Suppressor macrophage treated with lipopolysaccharide for 4 hours (primary cell): ENCODE measurements at regions not wholly inside any gene's neighbourhood (a gene's known extent, or its start where the extent isn't known, plus 50 kb on each side); places are given as distances from the start of the nearest gene placed in this dataset.
"Not testable (repeated sequence)": the region's sequence is repeated elsewhere in the genome, so short reads cannot be mapped to it uniquely, and the experiment has no call there.

Experiments
- DNase-seq: peaks from one replicate; pipeline ENCODE4 v3.0.0-alpha.2; 2020

GRCh38 chr9:81741103-81741502, 51.8 kb upstream of the TLE1 start:
- DNase-seq = no peak

- DNase-seq = no peak
Measured at GRCh38 chr9:81748091-81748490, 58.7 kb upstream of the TLE1 start.

GRCh38 chr9:81753436-81753835, 64.1 kb upstream of the TLE1 start:
- no peak for DNase-seq

- DNase-seq = no peak
Measured at GRCh38 chr9:81754245-81754644, 64.9 kb upstream of the TLE1 start.

GRCh38 chr9:81755721-81756120, 66.4 kb upstream of the TLE1 start:
- no peak for DNase-seq

- DNase-seq = no peak
Measured at GRCh38 chr9:81756561-81756960, 67.2 kb upstream of the TLE1 start.

- no peak for DNase-seq
Measured at GRCh38 chr9:81758123-81758797, 68.9 kb upstream of the TLE1 start.

GRCh38 chr9:81759680-81760215, 70.4 kb upstream of the TLE1 start:
- DNase-seq = peak; percentile 33

- DNase-seq = no peak
Measured at GRCh38 chr9:81767921-81768320, 78.6 kb upstream of the TLE1 start.

- DNase-seq = peak; percentile 13
Measured at GRCh38 chr9:81771571-81771970, 82.2 kb upstream of the TLE1 start.

GRCh38 chr9:81772144-81772543, 82.8 kb upstream of the TLE1 start:
- no peak for DNase-seq

- DNase-seq = peak; percentile 26
Measured at GRCh38 chr9:81776390-81776789, 87.0 kb upstream of the TLE1 start.

GRCh38 chr9:81776834-81777233, 87.5 kb upstream of the TLE1 start:
- no peak for DNase-seq

GRCh38 chr9:81777482-81777881, 88.1 kb upstream of the TLE1 start:
- no peak for DNase-seq

GRCh38 chr9:81782313-81782995, 93.1 kb upstream of the TLE1 start:
- DNase-seq = peak; percentile 62

- no peak for DNase-seq
Measured at GRCh38 chr9:81787747-81788632, 98.6 kb upstream of the TLE1 start.

GRCh38 chr9:81789721-81790120, 100.4 kb upstream of the TLE1 start:
- no peak for DNase-seq

- DNase-seq = no peak
Measured at GRCh38 chr9:81790166-81790565, 100.8 kb upstream of the TLE1 start.

GRCh38 chr9:81791076-81791475, 101.7 kb upstream of the TLE1 start:
- DNase-seq = no peak

GRCh38 chr9:81798606-81799005, 109.3 kb upstream of the TLE1 start:
- no peak for DNase-seq

GRCh38 chr9:81801190-81801589, 111.8 kb upstream of the TLE1 start:
- no peak for DNase-seq

- no peak for DNase-seq
Measured at GRCh38 chr9:81804306-81804705, 115.0 kb upstream of the TLE1 start.

- DNase-seq = not testable (repeated sequence)
Measured at GRCh38 chr9:81811688-81812087, 116.5 kb upstream of the SPATA31D4 start.

- no peak for DNase-seq
Measured at GRCh38 chr9:81814401-81814793, 113.8 kb upstream of the SPATA31D4 start.
